Activated CD4-positive, alpha-beta T cell treated with anti-CD3 and anti-CD28 coated beads, Interleukin-2, amount 50 U/mL, for 4 hours (primary cell): ENCODE measurements at regions not wholly inside any gene's neighbourhood (a gene's known extent, or its start where the extent isn't known, plus 50 kb on each side); places are given as distances from the start of the nearest gene placed in this dataset.
"Not testable (repeated sequence)": the region's sequence is repeated elsewhere in the genome, so short reads cannot be mapped to it uniquely, and the experiment has no call there.

Experiments
- DNase-seq, 2 experiments: peaks; one replicate each; pipeline ENCODE4 v3.0.0-alpha.2; 2020

DNA sequence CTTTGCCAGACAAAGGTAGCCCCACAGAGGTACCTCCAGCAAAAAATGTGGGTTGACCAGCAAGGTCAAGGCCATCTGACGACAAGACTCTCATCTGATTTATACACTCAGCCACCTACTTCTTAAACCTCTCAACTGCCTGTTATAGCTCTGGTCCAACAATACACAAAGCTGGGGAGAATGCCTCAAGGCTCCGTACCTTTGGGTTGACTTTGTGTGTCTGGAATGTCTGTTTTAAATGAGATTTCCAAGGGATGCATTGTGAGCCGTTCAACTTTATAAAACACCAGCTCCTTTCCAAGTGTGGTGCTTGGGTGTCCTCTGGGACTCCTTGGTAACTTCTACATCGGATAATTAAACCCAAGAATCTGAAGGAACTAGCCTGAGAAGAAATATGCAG is 167.0 kb upstream of the RPL34 start:
- no peak for DNase-seq

DNA sequence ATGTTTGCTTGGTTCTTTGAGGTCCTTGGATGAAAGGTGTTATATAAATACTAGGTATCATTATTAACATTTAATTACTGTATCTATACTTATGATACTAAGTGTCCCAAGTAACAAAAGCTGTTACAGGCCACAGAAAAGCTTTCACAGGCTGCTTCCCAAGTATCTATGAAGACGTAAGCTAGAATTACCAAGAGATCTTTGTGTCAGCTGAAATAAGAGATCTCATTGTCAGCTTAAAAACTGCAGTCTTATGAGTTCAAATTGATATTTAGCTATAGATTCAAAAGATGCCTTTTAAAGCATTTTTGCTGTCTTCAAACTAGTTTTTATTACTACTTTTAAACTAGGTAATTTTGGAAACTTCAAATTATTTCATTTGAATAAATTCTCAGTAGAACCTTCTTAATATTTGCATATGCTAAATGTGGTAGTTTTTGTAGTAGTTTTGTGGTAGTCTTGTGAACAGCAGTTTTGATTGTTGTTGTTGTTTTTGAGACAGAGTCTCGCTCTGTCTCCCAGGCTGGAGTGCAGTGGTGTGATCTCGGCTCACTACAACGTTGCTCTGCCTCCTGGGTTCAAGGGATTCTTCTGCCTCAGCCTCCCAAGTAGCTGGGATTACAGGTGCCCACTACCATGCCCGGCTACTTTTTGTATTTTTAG is 170.0 kb upstream of the RPL34 start:
- no peak for DNase-seq

DNA sequence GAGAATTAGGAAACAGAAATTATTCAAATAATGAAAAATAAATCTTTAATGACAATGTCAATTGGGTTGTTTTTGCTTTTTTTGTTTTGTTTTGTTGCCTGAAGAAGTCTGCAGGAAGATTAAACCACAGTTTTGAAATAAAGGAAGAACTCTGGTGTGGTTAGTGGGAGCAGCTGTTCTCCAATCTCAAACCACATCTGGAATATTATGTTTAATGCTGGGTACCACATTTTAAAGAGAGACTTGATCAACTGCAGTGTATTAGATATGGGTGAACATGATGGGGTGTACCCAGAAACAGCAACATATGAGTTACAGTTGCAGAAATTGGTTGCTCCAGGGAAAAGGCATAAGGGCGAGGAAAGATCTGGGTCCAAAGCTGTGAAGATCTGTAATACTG is 171.2 kb upstream of the RPL34 start:
- no peak for DNase-seq

DNA sequence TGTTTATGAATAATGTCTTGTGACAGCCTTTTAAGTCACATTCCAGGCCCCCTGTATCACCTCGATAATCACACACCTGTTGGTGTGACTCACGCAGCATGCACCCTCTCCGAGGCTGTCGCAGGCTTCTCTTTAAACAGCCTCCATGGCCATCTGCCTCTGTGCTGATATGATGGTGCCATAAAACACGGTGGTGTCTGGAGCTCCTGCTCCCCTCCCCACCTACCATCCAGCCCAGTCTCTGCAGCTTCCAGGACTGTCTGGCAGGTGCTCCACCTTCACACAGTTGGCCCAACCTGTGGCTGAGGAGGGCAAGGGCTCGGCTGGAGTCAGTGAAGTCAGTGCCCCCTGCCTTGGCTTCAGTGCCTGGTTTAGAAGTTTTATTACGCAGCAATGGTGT is 173.8 kb upstream of the RPL34 start:
- no peak for DNase-seq

DNA sequence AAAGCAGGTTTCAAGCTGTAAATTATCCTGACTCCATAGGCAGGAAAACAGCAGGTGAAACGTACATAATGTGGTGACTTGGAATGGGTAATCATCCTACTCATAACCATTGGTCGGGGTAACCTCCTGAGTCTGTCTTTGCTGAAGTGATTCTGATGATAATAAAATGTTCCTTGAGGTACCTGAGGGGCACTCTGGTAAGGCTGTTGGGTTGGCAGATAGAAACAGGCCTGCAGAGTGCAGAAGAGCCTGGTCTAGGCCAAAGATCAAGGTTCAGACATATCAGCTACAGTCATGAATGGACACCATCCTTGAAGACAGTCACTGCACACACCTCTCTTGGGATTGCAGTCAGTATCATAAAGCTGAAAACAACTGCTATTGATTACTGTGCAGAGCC is 174.7 kb upstream of the RPL34 start:
- no peak for DNase-seq

DNA sequence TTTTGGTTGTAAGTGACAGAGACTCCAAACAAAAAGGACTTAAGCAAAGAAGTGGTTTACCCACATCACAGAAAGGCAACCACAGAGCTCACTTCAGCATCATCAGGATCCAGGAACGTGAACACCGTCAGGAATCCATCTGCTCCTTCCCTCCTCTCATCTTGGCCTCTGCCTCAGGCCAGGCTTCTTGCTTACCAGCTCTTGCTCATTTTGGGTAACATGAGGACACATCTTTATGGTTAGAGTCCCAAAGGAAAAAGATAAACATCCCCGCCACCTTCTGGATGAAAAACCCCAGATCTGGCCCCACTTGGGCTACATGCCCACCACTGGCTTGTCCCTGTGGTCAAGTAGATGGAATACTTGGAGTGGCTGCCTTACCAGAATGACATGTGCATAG is 176.8 kb upstream of the RPL34 start:
- no peak for DNase-seq

DNA sequence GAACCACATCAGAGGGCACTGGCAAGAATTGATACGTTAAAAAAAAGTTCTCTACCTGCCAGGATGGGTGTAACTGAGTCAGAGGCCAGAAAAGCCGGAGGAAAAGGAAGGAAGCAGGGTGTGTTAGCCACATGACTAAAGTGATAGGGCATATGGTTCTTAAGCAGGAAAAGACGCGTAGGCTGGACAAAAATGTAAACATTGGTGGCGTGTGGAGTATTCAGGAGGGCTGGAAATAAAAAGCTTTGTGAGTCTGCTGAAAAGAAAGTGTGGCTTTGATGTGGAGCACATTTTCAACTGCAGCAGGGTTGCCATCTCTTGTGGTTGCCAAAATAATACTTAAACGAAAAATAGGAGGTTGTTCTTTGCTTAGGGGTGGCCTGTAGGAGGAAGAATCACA is 186.5 kb upstream of the RPL34 start:
- DNase-seq, result no peak

DNA sequence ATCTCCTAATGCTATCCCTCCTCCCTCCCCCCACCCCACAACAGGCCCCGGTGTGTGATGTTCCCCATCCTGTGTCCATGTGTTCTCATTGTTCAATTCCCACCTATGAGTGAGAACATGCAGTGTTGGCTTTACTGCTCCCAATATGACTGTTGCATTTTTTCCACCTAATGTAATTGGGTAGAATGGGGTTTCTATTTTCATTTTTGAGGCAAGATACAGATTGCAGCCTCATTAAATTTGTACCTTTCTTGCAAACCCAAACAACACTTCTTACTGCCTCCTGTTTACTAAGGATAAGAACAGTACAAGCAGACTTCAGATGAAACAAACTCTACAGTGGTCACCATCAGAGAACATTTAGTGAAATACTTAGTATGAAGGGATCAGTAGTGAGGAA is 187.0 kb upstream of the RPL34 start:
- DNase-seq, result not testable (repeated sequence)

DNA sequence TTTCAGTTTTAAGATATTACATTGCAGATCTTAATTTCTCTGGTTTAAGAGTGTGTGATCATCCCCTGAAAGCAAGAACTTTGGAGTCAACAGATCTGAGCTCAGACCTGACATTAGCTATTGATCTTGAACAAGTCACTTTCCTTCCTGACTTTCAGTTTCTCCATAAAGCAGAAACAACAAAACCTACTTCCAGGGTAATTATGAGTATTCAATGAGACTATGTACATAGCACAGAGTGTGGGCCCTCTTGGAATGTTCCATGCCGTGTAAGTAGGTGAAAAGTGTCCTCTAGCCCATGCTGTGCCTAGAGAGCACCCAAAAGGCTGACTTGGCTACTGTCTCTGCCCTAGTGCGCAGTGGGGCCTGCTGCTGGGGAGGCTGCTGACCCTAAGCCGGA is 188.0 kb upstream of the RPL34 start:
- DNase-seq, result no peak

DNA sequence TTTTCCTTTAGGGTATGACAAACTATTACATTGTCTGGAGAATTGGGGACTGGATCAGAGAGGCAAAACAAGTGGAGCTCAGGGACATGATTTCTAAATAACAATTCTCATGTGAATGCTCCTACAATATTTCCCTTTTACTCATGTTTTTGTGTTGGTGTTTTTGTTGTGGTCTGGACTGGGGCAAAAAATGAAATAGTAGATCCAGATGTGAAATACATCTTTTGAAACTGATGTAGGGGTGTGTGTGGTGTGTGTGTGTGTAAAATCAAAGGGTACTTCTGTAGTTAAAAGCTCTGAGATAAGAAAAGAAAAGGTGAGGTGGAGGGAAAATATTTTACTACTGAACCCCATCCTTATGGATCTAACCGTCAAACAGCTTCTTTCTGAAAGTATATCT is 188.4 kb upstream of the RPL34 start:
- DNase-seq, result no peak

DNA sequence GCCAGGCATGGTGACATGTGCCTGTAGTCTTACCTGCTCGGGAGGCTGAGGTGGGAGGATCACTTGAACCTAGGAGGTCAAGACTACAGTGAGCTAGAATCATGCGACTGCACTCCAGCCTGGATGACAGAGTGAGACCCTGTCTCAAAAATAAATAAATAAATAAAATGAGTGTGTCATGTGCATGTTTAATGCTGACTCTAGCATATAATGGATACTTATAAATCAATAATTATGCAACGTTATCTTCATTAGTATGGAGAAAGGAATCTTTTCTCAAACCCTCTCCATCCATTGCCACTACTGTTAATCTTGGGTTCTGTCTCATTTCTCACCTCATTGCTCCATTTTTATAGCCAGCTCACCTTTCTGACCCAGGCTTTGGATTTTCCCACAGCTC is 189.5 kb upstream of the RPL34 start:
- no peak for DNase-seq

DNA sequence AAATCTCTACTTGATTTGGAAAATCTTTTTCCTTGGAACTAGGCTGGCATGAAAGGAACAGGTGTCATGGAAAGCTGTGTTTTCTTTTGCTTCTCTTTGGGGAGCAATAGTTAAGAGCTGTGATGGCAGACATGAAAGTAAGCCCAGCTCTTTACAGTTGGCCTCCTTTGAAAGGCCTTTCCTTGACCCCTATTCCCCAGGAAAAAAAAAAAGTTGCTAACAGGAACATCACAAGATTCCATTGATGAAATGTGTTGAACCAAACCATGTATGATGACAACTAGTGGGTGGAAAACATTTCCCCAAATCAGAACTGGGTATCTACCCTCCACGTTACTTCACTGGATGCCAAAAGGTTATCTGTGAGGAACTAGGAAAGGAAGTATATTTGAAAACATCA is 190.7 kb upstream of the RPL34 start:
- no peak for DNase-seq

DNA sequence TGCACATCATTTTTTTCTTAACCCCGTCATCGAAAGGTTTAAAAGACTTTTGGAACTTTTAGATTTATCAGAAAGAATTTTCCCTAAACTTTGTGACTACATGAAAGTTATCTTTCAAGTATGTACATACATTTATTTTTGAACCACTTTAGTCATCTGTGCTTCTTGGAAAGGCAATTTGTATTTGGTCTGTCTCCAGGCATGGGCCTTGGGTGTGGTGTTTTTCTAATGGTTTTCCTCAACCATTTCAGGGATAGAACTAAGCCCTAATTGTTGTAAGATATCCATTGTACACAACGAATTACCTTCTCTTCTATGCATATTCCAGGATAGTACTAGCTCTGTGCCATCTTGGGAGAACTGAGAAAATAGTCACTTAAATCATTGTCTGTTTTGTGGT is 191.5 kb upstream of the RPL34 start:
- no peak for DNase-seq

DNA sequence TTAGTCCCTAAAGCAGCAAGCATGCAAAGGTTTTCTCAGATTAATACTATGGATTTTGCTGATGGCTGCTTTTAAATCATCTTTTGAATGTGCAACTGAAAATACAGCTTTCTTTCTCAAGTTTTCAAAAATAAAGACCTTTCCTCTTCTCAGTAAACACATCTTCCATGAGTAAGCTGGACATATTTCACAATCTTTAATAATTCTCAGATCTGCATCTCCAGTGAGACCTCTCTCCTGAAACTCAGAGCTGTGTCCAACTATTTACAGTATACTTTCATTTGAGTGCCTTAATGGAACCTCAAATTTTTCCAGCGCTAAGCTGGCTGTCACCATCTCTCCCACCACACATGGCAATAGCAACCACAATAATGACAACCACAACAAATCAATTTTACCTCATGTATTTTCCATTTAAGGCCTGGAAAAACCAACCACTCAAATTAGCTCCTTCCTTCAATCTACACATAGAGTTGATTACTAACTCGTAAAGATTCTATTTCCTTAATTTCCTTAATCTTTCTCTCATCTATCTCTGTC is 192.4 kb upstream of the RPL34 start:
- DNase-seq, result no peak

DNA sequence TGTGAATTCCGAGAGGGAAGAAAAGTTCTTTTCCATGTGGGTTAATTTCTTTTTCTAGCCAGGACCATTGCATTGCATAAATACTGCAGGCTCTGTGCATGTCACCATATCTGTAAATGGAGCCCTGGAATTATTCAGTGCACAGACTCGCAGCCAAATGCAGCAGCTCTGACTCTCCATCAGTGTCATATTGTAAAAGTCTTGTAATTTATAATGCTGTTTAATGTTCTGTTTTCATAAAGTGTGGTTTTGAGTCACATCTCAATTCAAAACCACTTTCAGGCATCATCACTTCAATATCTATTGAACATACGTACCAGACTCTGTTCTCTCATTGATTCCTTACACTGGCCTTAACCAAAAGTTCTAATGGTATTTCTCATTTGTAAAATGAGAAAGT is 193.9 kb upstream of the RPL34 start:
- no peak for DNase-seq

DNA sequence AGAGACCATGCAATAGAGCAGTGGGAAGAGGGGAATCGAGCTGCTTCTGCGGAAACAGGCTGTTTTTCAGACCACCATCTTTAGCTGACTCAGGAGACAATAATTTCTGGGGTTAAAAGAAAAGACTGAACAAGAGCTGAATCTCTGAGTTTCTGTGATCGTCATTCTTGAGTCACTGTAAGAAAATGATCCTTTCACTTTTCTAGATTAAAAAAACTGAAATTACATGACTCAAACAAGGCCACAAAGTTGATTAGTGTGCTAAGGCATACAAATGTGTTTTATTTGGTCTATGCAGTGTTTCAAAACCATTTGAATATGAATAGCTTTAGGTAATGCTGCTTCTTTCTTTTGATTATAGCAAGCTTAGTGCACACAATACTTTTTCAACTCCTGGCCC is 194.4 kb upstream of the RPL34 start:
- DNase-seq, result no peak

DNA sequence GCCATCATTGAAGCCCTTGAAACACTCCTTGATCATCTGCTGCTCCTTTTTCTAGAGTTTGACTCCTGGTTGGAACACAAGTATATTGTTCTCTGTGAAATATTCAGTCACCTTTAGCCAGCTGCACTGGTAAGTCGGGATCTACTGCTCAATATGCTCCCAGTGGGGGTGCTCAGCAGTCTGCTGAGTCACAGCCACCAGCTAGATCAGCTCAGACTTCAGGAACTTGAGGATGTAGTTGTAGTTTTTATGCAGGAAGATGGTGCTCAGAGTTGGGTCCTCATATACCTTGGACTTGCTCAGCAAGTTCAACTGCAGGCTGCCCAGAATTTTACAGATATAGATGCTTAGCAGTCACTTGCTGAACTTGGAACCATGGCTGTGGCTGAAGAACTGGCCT is 202.5 kb upstream of the RPL34 start:
- no peak for DNase-seq

DNA sequence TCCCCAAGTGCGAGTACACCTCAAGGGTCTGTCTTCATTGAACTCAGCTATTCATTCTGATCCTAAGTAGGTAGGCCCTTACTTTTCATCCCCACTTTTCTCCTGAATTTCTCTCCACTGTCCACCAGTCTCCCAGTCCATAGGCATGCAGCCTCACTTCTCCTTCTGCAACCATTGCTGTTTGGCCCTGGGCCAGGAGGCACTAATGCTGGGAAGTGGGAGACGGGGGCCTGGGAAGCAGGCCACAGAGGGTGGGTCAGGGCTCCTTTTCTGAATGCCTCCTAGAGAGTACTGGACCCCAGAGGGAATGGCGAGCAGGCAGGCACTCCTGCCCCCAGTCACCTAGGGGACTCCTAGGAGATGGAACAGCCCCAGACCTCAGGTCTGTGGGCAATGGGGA is 203.5 kb upstream of the RPL34 start:
- DNase-seq, result no peak

DNA sequence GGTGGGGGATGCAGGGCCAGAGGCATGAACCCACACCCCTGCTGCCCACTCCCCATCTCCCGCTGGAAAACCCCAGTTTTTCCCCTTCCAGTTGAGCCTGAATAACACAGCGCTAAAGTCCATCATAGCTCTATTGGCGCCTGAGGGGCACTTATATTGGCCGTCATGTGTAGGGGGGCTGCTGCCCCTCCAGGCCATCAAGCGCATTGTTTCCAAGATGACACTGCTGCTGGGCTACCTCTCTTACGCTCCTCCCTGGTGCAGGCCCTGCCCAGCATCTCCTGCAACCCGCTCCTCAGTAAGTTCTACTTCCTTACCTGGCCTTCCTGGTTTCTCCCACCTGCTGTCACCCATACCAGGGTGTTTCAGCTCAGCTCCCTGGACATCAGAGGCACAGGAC is 205.0 kb upstream of the RPL34 start:
- DNase-seq, result no peak

DNA sequence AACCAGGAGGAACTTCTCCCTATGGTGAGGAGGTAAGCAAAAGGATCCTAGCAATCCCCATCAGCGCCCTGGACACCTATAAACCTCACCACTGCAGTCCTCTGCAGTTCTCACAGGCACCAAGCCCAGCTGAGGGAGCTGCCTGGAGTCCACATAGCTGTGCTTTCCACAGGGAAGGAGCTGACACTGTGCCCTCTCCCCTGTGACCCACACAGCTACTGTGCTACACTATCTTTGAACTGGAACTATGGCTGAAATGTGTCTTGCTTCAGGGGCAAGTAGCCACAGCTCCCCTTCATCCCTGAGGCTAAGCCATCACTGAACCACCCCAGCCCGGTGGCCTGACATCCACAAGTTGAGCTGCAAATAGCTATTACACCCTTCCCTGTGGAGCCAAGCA is 208.5 kb upstream of the RPL34 start:
- no peak for DNase-seq

DNA sequence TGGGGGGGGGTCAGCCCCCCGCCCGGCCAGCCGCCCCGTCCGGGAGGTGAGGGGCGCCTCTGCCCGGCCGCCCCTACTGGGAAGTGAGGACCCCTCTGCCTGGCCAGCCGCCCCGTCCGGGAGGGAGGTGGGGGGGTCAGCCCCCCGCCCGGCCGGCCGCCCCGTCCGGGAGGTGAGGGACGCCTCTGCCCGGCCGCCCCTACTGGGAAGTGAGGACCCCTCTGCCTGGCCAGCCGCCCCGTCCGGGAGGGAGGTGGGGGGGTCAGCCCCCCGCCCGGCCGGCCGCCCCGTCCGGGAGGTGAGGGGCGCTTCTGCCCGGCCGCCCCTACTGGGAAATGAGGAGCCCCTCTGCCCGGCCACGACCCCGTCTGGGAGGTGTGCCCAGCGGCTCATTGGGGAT is 210.7 kb upstream of the RPL34 start:
- DNase-seq, result not testable (repeated sequence)

DNA sequence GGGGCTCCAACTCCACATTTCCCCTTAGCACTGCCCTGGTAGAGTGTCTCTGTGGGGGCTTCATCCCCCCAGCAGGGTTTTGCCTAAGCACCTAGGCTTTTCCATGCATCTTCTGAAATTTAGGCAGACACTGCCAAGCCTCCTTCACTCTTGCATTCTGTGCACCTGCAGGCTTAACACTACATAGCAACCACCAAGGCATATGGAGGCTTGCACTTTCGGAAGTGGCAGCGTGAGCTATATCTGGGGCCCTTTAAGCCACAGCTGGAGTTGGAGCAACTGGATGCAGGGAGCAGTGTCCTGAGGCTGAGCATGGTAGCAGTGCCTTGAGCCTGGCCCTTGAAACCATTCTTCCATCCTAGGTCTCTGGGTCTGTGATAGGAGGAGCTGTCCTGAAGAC is 214.8 kb upstream of the RPL34 start:
- DNase-seq, result no peak

DNA sequence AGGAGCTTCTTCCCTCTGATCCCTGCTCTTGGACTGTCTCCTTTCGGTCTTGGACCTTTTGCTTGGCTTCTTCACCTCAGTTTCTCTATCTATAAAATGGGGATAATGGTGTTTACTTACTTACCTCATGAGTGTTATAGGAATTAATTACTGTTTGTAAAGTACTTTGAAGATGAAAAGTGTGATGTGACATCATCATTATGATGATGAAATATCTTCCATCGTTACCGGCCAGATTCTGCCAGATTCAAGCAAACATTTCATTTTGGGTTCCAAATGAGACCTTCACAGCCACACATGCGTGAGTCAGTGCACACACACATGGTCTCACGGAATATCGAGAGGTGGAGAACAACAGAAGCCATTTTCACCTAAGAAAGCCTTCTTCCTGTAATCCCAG is 220.1 kb upstream of the RPL34 start:
- DNase-seq, result no peak

DNA sequence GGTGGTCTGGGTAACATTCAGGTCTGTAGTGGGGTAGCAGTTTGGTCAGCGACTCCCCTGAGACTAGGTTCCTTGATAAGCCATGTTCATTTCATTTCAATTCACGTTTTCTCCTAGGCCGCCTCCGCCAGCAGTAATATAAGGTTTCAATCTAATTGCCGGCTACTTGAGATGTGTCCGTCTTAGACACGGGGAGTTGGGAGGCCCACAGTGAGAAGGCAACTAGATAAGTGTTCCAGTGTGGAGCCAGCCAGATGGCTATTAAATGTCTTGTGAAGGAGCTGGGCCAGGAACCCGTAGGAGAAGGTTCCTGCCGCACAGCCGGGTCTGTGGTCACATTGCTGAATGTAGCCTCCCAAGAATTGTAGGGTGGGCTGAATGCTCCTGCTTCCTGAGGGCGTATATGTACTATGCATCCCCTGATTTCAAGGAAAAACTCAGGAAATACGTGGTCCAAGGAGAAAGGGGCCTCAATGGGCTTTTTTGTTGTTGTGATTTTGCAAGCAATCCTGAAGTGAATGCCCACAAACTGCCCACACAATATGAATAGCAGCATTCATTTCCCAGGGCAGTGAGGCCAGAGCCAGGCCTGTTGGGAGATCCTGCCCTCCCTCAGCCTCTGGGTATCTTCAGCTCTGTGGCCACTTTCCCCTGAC is 220.6 kb upstream of the RPL34 start:
- DNase-seq, result no peak

DNA sequence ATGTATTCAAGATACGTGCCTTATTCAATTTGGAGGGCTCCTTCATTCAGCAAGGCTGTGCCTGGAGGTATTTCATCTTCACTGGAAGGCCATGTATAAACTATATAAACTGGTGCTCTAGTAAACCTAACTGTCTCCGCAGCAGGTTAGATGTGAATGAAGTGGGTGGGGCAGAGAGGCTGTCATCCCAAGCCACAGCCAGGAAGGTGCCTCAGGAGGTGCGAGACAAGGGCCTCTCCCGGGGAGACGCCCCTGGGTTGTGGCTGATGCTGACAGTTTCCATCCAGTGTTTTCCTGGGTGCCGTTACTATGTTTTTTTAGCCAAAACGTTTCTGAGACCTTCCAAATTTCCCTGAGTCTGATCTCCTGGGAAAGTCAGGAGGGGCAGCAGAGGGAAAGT is 221.5 kb upstream of the RPL34 start:
- DNase-seq, result no peak
